NCI-H2171 treated with DMSO at 0.1 percent for 48 hours (cell line): ENCODE measurements at regions not wholly inside any gene's neighbourhood (a gene's known extent, or its start where the extent isn't known, plus 50 kb on each side); places are given as distances from the start of the nearest gene placed in this dataset.
"Not testable (repeated sequence)": the region's sequence is repeated elsewhere in the genome, so short reads cannot be mapped to it uniquely, and the experiment has no call there.

Experiments used
- DNase-seq: peaks from one replicate; lab custom pipeline; 2025; lab: John Stamatoyannopoulos, UW

- DNase-seq: not testable (repeated sequence)
These were observed 561.4 kb upstream of the CHAC2 start for GRCh38 chr2:53206226-53206625.

GRCh38 chr2:53202063-53202462 is 565.5 kb upstream of the CHAC2 start:
- DNase-seq: peak; percentile 31

GRCh38 chr2:53200072-53200471 is 567.5 kb upstream of the CHAC2 start:
- DNase-seq: no peak

- DNase-seq: peak; percentile 56
These were observed 578.6 kb upstream of the CHAC2 start for GRCh38 chr2:53188851-53189510.

- peak; percentile 63 for DNase-seq
These were observed 584.0 kb upstream of the CHAC2 start for GRCh38 chr2:53183581-53183980.

- peak; percentile 68 for DNase-seq
These were observed 585.0 kb upstream of the CHAC2 start for GRCh38 chr2:53182601-53183000.

- DNase-seq: no peak
These were observed 585.8 kb upstream of the CHAC2 start for GRCh38 chr2:53181759-53182158.

- no peak for DNase-seq
These were observed 590.3 kb upstream of the CHAC2 start for GRCh38 chr2:53177327-53177726.

GRCh38 chr2:53174539-53174938 is 593.1 kb upstream of the CHAC2 start:
- DNase-seq: no peak

- DNase-seq: no peak
These were observed 593.7 kb upstream of the CHAC2 start for GRCh38 chr2:53173698-53174455.

GRCh38 chr2:53173091-53173490 is 594.5 kb upstream of the CHAC2 start:
- no peak for DNase-seq

- no peak for DNase-seq
These were observed 597.1 kb upstream of the CHAC2 start for GRCh38 chr2:53170466-53170865.

- DNase-seq: no peak
These were observed 600.4 kb upstream of the CHAC2 start for GRCh38 chr2:53167227-53167626.

GRCh38 chr2:53150146-53150545 is 617.5 kb upstream of the CHAC2 start:
- no peak for DNase-seq

- no peak for DNase-seq
These were observed 619.4 kb upstream of the CHAC2 start for GRCh38 chr2:53148221-53148620.

GRCh38 chr2:53131416-53131815 is 636.2 kb upstream of the CHAC2 start:
- no peak for DNase-seq

- no peak for DNase-seq
These were observed 637.1 kb upstream of the CHAC2 start for GRCh38 chr2:53130441-53130943.

GRCh38 chr2:53129851-53130250 is 637.8 kb upstream of the CHAC2 start:
- DNase-seq: no peak

GRCh38 chr2:53127061-53127650 is 640.4 kb upstream of the CHAC2 start:
- DNase-seq: no peak

- DNase-seq: no peak
These were observed 652.6 kb upstream of the CHAC2 start for GRCh38 chr2:53114991-53115390.

GRCh38 chr2:53114582-53114981 is 653.0 kb upstream of the CHAC2 start:
- peak; percentile 56 for DNase-seq

- not testable (repeated sequence) for DNase-seq
These were observed 655.2 kb upstream of the CHAC2 start for GRCh38 chr2:53112408-53112807.

- DNase-seq: no peak
These were observed 656.2 kb upstream of the CHAC2 start for GRCh38 chr2:53111406-53111805.
